Stimulated activated CD8-positive, alpha-beta memory T cell treated with anti-CD3 and anti-CD28 coated beads, Interleukin-15, amount 100 ng/mL, for 4 hours (primary cell): ENCODE measurements at regions not wholly inside any gene's neighbourhood (a gene's known extent, or its start where the extent isn't known, plus 50 kb on each side); places are given as distances from the start of the nearest gene placed in this dataset.
"Not testable (repeated sequence)": the region's sequence is repeated elsewhere in the genome, so short reads cannot be mapped to it uniquely, and the experiment has no call there.

Experiments used
- DNase-seq, 2 donors: peaks; one replicate each; pipeline ENCODE4 v3.0.0-alpha.2; 2020; ENCODE audit warnings: low read depth in 2 of 2

GRCh38 chr7:4437916-4438315 is 244.2 kb upstream of the FOXK1 start:
- DNase-seq: no peak

GRCh38 chr7:4438723-4439245 is 243.3 kb upstream of the FOXK1 start:
- no peak for DNase-seq

GRCh38 chr7:4439444-4439843 is 242.7 kb upstream of the FOXK1 start:
- no peak for DNase-seq

GRCh38 chr7:4444106-4444505 is 238.0 kb upstream of the FOXK1 start:
- DNase-seq: no peak

- DNase-seq: no peak
These were observed 236.3 kb upstream of the FOXK1 start for GRCh38 chr7:4445777-4446176.

- DNase-seq: no peak
These were observed 232.8 kb upstream of the FOXK1 start for GRCh38 chr7:4449263-4449662.

- no peak for DNase-seq
These were observed 231.6 kb upstream of the FOXK1 start for GRCh38 chr7:4450483-4450882.

- no peak for DNase-seq
These were observed 221.5 kb upstream of the FOXK1 start for GRCh38 chr7:4460597-4460996.

- no peak for DNase-seq
These were observed 220.6 kb upstream of the FOXK1 start for GRCh38 chr7:4461531-4461930.

GRCh38 chr7:4468320-4469102 is 213.6 kb upstream of the FOXK1 start:
- DNase-seq: no peak

- DNase-seq: no peak
These were observed 211.8 kb upstream of the FOXK1 start for GRCh38 chr7:4470246-4470645.

- no peak for DNase-seq
These were observed 209.4 kb upstream of the FOXK1 start for GRCh38 chr7:4472728-4473127.

GRCh38 chr7:4479367-4480039 is 202.6 kb upstream of the FOXK1 start:
- no peak for DNase-seq

- DNase-seq: not testable (repeated sequence)
These were observed 202.0 kb upstream of the FOXK1 start for GRCh38 chr7:4480131-4480530.

GRCh38 chr7:4483851-4484250 is 198.2 kb upstream of the FOXK1 start:
- no peak for DNase-seq

GRCh38 chr7:4484545-4484944 is 197.6 kb upstream of the FOXK1 start:
- DNase-seq: no peak

GRCh38 chr7:4486907-4487306 is 195.2 kb upstream of the FOXK1 start:
- DNase-seq: no peak

GRCh38 chr7:4496911-4497310 is 185.2 kb upstream of the FOXK1 start:
- not testable (repeated sequence) for DNase-seq

GRCh38 chr7:4500812-4501211 is 181.3 kb upstream of the FOXK1 start:
- DNase-seq: no peak

GRCh38 chr7:4507886-4508285 is 174.2 kb upstream of the FOXK1 start:
- not testable (repeated sequence) for DNase-seq

- no peak for DNase-seq
These were observed 168.6 kb upstream of the FOXK1 start for GRCh38 chr7:4513450-4513849.

- DNase-seq: no peak
These were observed 162.1 kb upstream of the FOXK1 start for GRCh38 chr7:4519819-4520520.

GRCh38 chr7:4523219-4523618 is 158.9 kb upstream of the FOXK1 start:
- DNase-seq: no peak
